Choroid plexus epithelial cell (primary cell): ENCODE measurements at regions not wholly inside any gene's neighbourhood (a gene's known extent, or its start where the extent isn't known, plus 50 kb on each side); places are given as distances from the start of the nearest gene placed in this dataset.

Experiments used
- DNase-seq: peaks from one replicate; pipeline ENCODE4 v3.0.0-alpha.2; 2010; ENCODE audit warnings: low read depth
- H3K4me3 ChIP-seq: 2 replicates; pipeline ENCODE4 v1.5.1; 2011; ENCODE audit warnings: low read depth, mild to moderate bottlenecking, control low read depth, low read length, moderate library complexity
- CTCF ChIP-seq: conservative IDR thresholded peaks from 2 replicates; pipeline ENCODE4 v1.5.1; 2011; ENCODE audit warnings: low read depth, mild to moderate bottlenecking, control low read depth, inconsistent platforms, low read length, moderate library complexity

GRCh38 chr4:45883421-45883820 lies 240.4 kb downstream of the GABRG1 start:
- DNase-seq = no peak
- H3K4me3 ChIP-seq = no peak overlapping the region
- TF ChIP-seq CTCF = no peak

GRCh38 chr4:45876235-45876890 lies 247.5 kb downstream of the GABRG1 start:
- H3K4me3 ChIP-seq = no peak overlapping the region
- DNase-seq = no peak
- TF ChIP-seq CTCF = no peak

GRCh38 chr4:45869184-45869583 lies 254.7 kb downstream of the GABRG1 start:
- no peak for DNase-seq
- TF ChIP-seq CTCF = no peak
- H3K4me3 ChIP-seq = no peak overlapping the region

GRCh38 chr4:45865781-45866180 lies 258.1 kb downstream of the GABRG1 start:
- no peak for TF ChIP-seq CTCF
- no peak overlapping the region for H3K4me3 ChIP-seq
- no peak for DNase-seq

- no peak for DNase-seq
- TF ChIP-seq CTCF = no peak
- H3K4me3 ChIP-seq = no peak overlapping the region
Measured at GRCh38 chr4:45855857-45856256, 268.0 kb downstream of the GABRG1 start.

GRCh38 chr4:45846016-45846415 lies 277.8 kb downstream of the GABRG1 start:
- no peak for TF ChIP-seq CTCF
- H3K4me3 ChIP-seq = no peak overlapping the region
- DNase-seq = no peak

GRCh38 chr4:45841791-45842190 lies 282.1 kb downstream of the GABRG1 start:
- no peak overlapping the region for H3K4me3 ChIP-seq
- no peak for DNase-seq
- no peak for TF ChIP-seq CTCF
